GM12891 (cell line): ENCODE measurements at regions not wholly inside any gene's neighbourhood (a gene's known extent, or its start where the extent isn't known, plus 50 kb on each side); places are given as distances from the start of the nearest gene placed in this dataset.

ENCODE experiments used
- POLR2A ChIP-seq: IDR thresholded peaks from 2 replicates; pipeline ENCODE4 v1.6.1; 2011; ENCODE audit warnings: low read depth, low read length, control low read depth
- POLR2AphosphoS5 ChIP-seq: IDR thresholded peaks from 2 replicates; pipeline ENCODE4 v1.6.1; 2011; ENCODE audit warnings: low read depth, low read length, control low read depth
- SPI1 ChIP-seq: IDR thresholded peaks from 2 replicates; pipeline ENCODE4 v1.6.1; 2011; ENCODE audit warnings: low read depth, low read length, control low read depth
- TAF1 ChIP-seq: IDR thresholded peaks from 2 replicates; pipeline ENCODE4 v1.6.1; 2011; ENCODE audit warnings: low read depth, low read length, control low read depth

DNA sequence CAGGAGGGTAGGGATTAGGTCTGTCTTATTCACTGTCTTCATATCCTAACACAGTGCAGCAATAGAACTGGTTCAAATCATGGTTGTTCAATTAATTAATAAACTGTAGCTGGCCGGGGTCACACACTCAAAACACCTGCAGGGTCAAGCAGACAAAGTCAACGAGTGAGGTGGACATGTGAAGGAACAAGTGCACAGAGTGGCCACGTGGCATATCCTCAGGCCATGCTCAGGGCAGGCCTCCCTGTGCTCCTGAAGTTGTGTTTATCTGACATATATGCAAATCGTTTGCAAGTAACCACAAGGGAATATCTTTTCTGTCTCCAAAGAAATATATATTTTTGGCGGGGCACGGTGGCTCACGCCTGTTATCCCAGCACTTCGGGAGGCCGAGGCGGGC, 98.5 kb upstream of the ZMIZ1 start:
- TF ChIP-seq POLR2AphosphoS5 (no peak), POLR2A (no peak), SPI1 (no peak), TAF1 (no peak)
